Mucosa of descending colon (tissue), 3 donors: ENCODE measurements at regions not wholly inside any gene's neighbourhood (a gene's known extent, or its start where the extent isn't known, plus 50 kb on each side); places are given as distances from the start of the nearest gene placed in this dataset.
"Not testable (repeated sequence)": the region's sequence is repeated elsewhere in the genome, so short reads cannot be mapped to it uniquely, and the experiment has no call there.

ENCODE experiments used
- ATAC-seq: fragments of 200-7000 bp; cut with Tn5 transposase; one replicate; pipeline ENCODE4 v1.9.1; 2020; ENCODE audit warnings: mild to moderate bottlenecking, moderate library complexity
- DNase-seq, 3 donors: peaks; one replicate each; pipeline ENCODE4 v3.0.0-alpha.2; 2020
- H3K36me3 ChIP-seq: fragments of 200-600 bp; one replicate; pipeline ENCODE4 v1.8.0; 2021; ENCODE audit warnings: low read depth, mild to moderate bottlenecking
- H3K4me1 ChIP-seq: fragments of 200-600 bp; one replicate; pipeline ENCODE4 v1.8.0; 2021; ENCODE audit warnings: low read depth, mild to moderate bottlenecking
- H3K4me3 ChIP-seq: fragments of 200-600 bp; one replicate; pipeline ENCODE4 v1.8.0; 2021; ENCODE audit warnings: mild to moderate bottlenecking
- H3K9me3 ChIP-seq: fragments of 200-600 bp; one replicate; pipeline ENCODE4 v1.8.0; 2021; ENCODE audit warnings: mild to moderate bottlenecking
- CTCF ChIP-seq: fragments of 200-600 bp; IDR thresholded peaks from one replicate; pipeline ENCODE4 v1.8.0; 2022; ENCODE audit warnings: antibody characterized with exemption, mild to moderate bottlenecking
- intact Hi-C, 2 donors: fragments of 100-400 bp; cut with DNase I in 1 of 2; cut with micrococcal nuclease in 1 of 2; formaldehyde crosslinking; loops; one replicate each; pipeline versions ENCODE4 v1.11.0 to v1.11.1; 2022; cut with DNase I, micrococcal nuclease
- donor health status: DM: no; HTN: no; CAD: no; lungs with moderate emphysema.
- donor health status: DM: no; HTN: no; CAD: no.
- donor health status: DM: no; HTN: yes; CAD: no.

- DNase-seq (no peak), ATAC-seq (no peak)
- no peaks in the 10 kb centered on the region for H3K4me1 ChIP-seq
- intact Hi-C loops: no loop called here
- no peaks in the 10 kb centered on the region for H3K36me3 ChIP-seq
- no peak overlapping the region for H3K4me3 ChIP-seq
- no peaks in the 10 kb centered on the region for H3K9me3 ChIP-seq
- TF ChIP-seq CTCF: no peak
Observed at GRCh38 chrX:114047558-114047957, 536.3 kb upstream of the HTR2C start.

GRCh38 chrX:114046695-114047279 lies 537.1 kb upstream of the HTR2C start:
- H3K4me3 ChIP-seq: no peak overlapping the region
- ATAC-seq: no peak
- H3K9me3 ChIP-seq: no peaks in the 10 kb centered on the region
- H3K4me1 ChIP-seq: no peaks in the 10 kb centered on the region
- no peak for TF ChIP-seq CTCF
- intact Hi-C loops: no loop called here
- DNase-seq: no peak
- no peaks in the 10 kb centered on the region for H3K36me3 ChIP-seq

GRCh38 chrX:114041470-114041869 lies 542.4 kb upstream of the HTR2C start:
- DNase-seq, H3K4me1 ChIP-seq, ATAC-seq, H3K9me3 ChIP-seq, intact Hi-C loops, H3K36me3 ChIP-seq, H3K4me3 ChIP-seq: not testable (repeated sequence)

GRCh38 chrX:114040661-114041269 lies 543.1 kb upstream of the HTR2C start:
- ATAC-seq, H3K4me1 ChIP-seq, intact Hi-C loops, H3K9me3 ChIP-seq, H3K4me3 ChIP-seq, H3K36me3 ChIP-seq, DNase-seq: not testable (repeated sequence)

GRCh38 chrX:114040111-114040510 lies 543.8 kb upstream of the HTR2C start:
- intact Hi-C loops, ATAC-seq, H3K36me3 ChIP-seq, H3K4me1 ChIP-seq, H3K9me3 ChIP-seq, DNase-seq, H3K4me3 ChIP-seq: not testable (repeated sequence)

GRCh38 chrX:114038358-114038757 lies 545.5 kb upstream of the HTR2C start:
- H3K4me1 ChIP-seq: no peaks in the 10 kb centered on the region
- DNase-seq: no peak
- intact Hi-C loops: no loop called here
- no peaks in the 10 kb centered on the region for H3K9me3 ChIP-seq
- no peaks in the 10 kb centered on the region for H3K36me3 ChIP-seq
- TF ChIP-seq CTCF: no peak
- no peak overlapping the region for H3K4me3 ChIP-seq
- ATAC-seq: no peak

- no peaks in the 10 kb centered on the region for H3K9me3 ChIP-seq
- DNase-seq (no peak), ATAC-seq (no peak)
- H3K4me3 ChIP-seq: no peak overlapping the region
- intact Hi-C loops: no loop called here
- no peaks in the 10 kb centered on the region for H3K4me1 ChIP-seq
- no peaks in the 10 kb centered on the region for H3K36me3 ChIP-seq
- TF ChIP-seq CTCF: no peak
Observed at GRCh38 chrX:114037515-114037914, 546.4 kb upstream of the HTR2C start.
